ENCODE measurements at regions not wholly inside any gene's neighbourhood (a gene's known extent, or its start where the extent isn't known, plus 50 kb on each side); places are given as distances from the start of the nearest gene placed in this dataset.

DNA sequence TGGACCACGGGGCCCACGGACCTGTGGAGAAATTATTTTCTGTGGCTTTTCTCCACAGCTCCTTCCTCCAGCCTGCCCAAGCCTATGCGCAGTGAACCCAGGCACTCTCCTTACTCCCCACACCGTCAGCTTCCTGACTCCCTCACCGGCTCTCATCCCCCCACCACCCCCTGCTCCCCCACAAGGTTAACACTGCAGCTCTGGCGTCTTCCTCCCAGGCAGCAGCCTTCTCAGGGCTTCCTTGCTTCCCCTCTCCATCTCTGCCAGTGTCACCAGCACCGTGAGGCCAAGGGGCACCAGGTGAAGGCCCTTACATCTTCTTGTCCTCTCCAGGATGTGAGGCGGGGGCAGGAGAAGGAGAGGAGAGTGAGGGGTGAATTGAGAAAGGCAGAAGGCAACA is 168.3 kb upstream of the TLE3 start:
- no peak for DNase-seq (ENCODE audit: low read depth)
- Histone ChIP-seq H3K27me3 (ENCODE audit: control insufficient read depth, insufficient read depth, low read length) (no peaks in the 10 kb centered on the region), H3K36me3 (ENCODE audit: control insufficient read depth, insufficient read depth, low read length) (no peaks in the 10 kb centered on the region), H3K4me3 (ENCODE audit: low read depth, low read length) (no peak overlapping the region)
- TF ChIP-seq, protein P1, sequence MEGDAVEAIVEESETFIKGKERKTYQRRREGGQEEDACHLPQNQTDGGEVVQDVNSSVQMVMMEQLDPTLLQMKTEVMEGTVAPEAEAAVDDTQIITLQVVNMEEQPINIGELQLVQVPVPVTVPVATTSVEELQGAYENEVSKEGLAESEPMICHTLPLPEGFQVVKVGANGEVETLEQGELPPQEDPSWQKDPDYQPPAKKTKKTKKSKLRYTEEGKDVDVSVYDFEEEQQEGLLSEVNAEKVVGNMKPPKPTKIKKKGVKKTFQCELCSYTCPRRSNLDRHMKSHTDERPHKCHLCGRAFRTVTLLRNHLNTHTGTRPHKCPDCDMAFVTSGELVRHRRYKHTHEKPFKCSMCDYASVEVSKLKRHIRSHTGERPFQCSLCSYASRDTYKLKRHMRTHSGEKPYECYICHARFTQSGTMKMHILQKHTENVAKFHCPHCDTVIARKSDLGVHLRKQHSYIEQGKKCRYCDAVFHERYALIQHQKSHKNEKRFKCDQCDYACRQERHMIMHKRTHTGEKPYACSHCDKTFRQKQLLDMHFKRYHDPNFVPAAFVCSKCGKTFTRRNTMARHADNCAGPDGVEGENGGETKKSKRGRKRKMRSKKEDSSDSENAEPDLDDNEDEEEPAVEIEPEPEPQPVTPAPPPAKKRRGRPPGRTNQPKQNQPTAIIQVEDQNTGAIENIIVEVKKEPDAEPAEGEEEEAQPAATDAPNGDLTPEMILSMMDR (IDR thresholded peaks at IDR 0.05; ENCODE audit: insufficient read depth, low read length, poor library complexity, severe bottlenecking) = no peak

DNA sequence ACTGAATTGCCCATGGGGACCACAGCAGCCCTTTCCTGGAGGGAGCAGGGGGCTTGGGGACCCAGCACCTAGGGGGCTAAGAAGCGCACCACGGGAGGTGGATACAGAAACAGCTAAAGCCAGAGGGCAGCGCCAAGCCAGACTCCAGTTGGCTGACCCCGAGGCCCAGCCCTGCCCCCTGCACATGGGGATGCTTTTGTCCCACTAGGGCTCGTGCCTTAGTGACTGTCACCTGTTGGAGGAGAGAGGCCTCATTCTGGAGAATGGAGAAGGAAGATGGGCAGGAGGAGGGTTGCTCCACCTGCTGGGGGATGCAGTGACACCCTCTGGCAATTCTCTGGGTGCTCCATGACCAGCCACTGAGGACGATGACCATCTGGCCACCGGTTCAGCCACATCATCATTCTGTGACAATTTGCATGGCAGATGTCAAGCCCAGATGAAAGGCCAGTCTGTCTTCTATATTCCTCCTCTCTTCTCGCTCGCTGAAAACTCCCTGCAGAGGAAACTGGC is 167.8 kb upstream of the TLE3 start:
- TF ChIP-seq, protein P1 (IDR thresholded peaks at IDR 0.05; ENCODE audit: insufficient read depth, low read length, poor library complexity, severe bottlenecking) = peak; percentile 11
- Histone ChIP-seq H3K27me3 (ENCODE audit: control insufficient read depth, insufficient read depth, low read length) (peaks cover 2% of the 10 kb centered on the region), H3K4me3 (ENCODE audit: low read depth, low read length) (no peak overlapping the region), H3K36me3 (ENCODE audit: control insufficient read depth, insufficient read depth, low read length) (no peaks in the 10 kb centered on the region)
- no peak for DNase-seq (ENCODE audit: low read depth)

DNA sequence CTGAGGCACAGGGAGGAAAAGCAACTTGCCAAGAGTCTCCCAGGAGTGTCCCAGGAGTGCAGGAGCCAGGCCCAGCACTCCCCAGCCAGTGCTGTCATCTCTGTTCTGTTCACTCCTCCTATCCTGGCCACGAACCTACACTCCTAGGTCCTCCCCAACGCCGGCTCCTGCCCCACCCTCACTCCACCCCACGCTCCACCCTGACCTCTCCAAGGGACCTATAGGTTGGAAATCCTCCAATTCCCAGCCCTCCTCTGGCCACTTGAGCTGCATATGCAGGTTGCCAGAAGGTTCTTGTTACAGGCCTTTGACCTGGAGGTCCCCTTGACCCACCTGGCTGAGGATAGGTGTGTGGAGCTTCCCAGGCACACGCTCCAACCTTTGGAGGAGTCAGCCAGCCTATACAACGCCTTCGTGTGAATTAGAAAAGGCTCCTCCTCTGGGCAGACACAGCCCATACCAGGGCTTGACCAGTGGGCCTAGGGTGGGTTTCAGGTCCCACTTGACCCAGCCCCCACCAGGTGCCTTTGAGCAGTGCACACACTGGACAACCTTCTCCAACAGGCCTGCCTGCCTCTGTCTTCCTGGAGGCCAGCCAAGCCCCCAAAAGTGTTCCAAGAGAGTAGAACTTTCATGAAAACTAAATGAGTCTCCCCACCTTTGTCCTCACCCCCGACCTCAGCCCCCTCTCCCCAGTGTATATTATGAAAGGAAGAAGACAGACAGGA is 167.2 kb upstream of the TLE3 start:
- TF ChIP-seq, protein P1 (IDR thresholded peaks at IDR 0.05; ENCODE audit: insufficient read depth, low read length, poor library complexity, severe bottlenecking) = no peak
- DNase-seq (ENCODE audit: low read depth) = no peak
- no peaks in the 10 kb centered on the region for H3K36me3 ChIP-seq (ENCODE audit: control insufficient read depth, insufficient read depth, low read length)
- H3K4me3 ChIP-seq (ENCODE audit: low read depth, low read length) = no peak overlapping the region
- peaks cover 3% of the 10 kb centered on the region for H3K27me3 ChIP-seq (ENCODE audit: control insufficient read depth, insufficient read depth, low read length)

DNA sequence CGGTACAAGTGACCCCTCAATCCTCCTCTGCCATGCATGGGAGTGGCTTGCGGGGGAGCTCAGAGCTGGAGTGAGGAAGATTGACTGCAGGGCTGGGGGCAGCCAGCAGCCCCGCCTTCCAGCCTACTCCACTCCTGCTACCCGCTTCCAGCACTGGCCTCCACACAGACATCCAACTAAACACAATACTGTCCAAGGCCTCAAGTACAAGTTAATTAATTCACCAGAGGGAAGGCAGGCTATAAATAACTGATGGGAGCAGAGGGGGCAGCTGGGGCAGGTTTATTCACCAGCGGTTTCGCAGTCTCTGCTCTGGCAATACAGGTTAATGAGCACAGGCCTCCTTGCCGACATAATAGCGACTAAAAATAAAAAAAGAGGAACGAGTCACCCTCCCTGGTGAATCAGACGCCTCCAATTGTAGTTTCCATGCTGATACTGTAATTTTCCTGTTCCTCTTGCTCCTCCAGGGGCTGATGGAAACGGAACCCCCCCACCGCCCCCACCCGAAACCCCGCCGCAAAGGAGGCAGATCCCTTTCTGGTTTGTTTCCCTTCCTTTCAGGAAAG is 166.4 kb upstream of the TLE3 start:
- DNase-seq (ENCODE audit: low read depth) = peak; percentile 77

DNA sequence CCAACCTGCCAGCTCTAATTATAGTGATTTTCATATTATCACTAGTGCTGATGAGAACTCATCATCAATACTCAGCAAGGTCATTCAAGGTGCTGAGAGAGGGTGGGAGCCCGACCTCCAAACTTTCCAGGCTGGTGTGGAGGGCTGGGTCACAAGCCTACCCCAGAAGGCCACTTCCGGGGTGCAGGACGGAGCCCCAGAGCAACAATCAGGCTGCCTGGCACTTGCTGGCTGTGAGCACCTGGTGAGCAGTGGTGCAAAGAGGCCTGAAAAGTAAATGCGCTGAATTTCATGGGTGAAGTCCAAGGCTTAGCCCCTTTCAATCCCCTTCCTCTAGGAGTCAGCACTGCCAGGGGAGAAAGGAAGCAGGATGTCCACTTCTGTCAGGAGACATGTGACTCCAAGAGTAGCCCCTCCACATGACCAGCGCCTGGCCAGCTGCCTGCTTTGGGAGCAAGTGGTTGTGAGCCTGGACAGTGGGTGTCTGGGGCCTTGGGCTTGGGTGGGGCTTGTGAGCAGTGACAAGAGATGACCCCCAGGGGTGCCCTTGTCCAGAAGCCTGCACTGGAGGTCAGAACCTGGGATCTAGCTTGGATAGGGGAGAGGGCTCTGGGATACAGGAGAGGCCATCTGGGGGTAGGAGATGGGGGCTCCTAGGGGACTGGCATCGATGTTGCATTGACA is 165.0 kb upstream of the TLE3 start:
- TF ChIP-seq, protein P1 (IDR thresholded peaks at IDR 0.05; ENCODE audit: insufficient read depth, low read length, poor library complexity, severe bottlenecking) = no peak
- no peaks in the 10 kb centered on the region for H3K36me3 ChIP-seq (ENCODE audit: control insufficient read depth, insufficient read depth, low read length)
- H3K27me3 ChIP-seq (ENCODE audit: control insufficient read depth, insufficient read depth, low read length) = peaks cover 5% of the 10 kb centered on the region
- DNase-seq (ENCODE audit: low read depth) = no peak
- H3K4me3 ChIP-seq (ENCODE audit: low read depth, low read length) = no peak overlapping the region

More for the DNA sequence above, 166.4 kb upstream of the TLE3 start:
- Histone ChIP-seq H3K4me3 (ENCODE audit: low read depth, low read length) (no peak overlapping the region), H3K27me3 (ENCODE audit: control insufficient read depth, insufficient read depth, low read length) (peaks cover 4% of the 10 kb centered on the region), H3K36me3 (ENCODE audit: control insufficient read depth, insufficient read depth, low read length) (no peaks in the 10 kb centered on the region)
- TF ChIP-seq, protein P1 (IDR thresholded peaks at IDR 0.05; ENCODE audit: insufficient read depth, low read length, poor library complexity, severe bottlenecking) = no peak
